PFSK-1 (cell line): ENCODE measurements at regions not wholly inside any gene's neighbourhood (a gene's known extent, or its start where the extent isn't known, plus 50 kb on each side); places are given as distances from the start of the nearest gene placed in this dataset.

Experiments
- FOXP2 ChIP-seq: optimal IDR thresholded peaks from 2 replicates; pipeline ENCODE3; 2011; ENCODE audit warnings: borderline replicate concordance, control low read depth, inconsistent platforms; ENCODE audit not compliant: insufficient read depth; ENCODE audit errors: extremely low read length, extremely low read depth
- POLR2AphosphoS5 ChIP-seq: IDR thresholded peaks from 2 replicates; pipeline ENCODE4 v1.6.1; 2012; ENCODE audit warnings: low read depth, mild to moderate bottlenecking, control low read depth, low read length, moderate library complexity
- SIN3A ChIP-seq: IDR thresholded peaks from 2 replicates; pipeline ENCODE4 v1.6.1; 2012; ENCODE audit warnings: mild to moderate bottlenecking, low read length, moderate library complexity, borderline replicate concordance; ENCODE audit not compliant: insufficient read depth
- TAF1 ChIP-seq: IDR thresholded peaks from 2 replicates; pipeline ENCODE4 v1.6.1; 2012; ENCODE audit warnings: low read length, control low read depth, borderline replicate concordance; ENCODE audit not compliant: insufficient read depth
- TF ChIP-seq, protein P1 (sequence below), 2 experiments: IDR thresholded peaks; 2 replicates each; pipeline versions ENCODE4 v1.6.1 to v1.8.0; 2011 to 2012; ENCODE audit warnings: low read depth in 2 of 2, low read length in 2 of 2, control low read depth in 1 of 2, inconsistent platforms in 1 of 2, mild to moderate bottlenecking in 1 of 2, moderate library complexity in 1 of 2; ENCODE audit not compliant: insufficient read depth in 1 of 2

DNA sequence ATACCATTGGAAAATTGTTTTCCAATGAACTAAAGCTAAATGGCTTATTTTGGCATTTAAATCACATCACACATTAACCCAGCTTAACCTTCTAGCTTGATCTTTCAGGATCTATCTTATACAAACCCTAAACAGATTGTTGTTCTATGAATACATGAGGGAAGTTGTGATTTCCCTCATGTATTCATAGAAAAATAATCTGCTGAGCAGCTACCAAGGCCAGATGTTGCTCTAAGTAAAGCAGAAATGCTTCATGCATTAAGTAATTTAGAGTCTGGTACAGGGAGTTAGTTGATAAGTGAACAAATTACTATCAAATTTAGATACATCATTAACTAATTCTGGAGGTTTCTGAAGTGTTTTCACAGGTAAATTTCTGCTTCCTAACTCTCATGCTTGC, 204.6 kb upstream of the ANO3 start:
- TF ChIP-seq, protein P1, sequence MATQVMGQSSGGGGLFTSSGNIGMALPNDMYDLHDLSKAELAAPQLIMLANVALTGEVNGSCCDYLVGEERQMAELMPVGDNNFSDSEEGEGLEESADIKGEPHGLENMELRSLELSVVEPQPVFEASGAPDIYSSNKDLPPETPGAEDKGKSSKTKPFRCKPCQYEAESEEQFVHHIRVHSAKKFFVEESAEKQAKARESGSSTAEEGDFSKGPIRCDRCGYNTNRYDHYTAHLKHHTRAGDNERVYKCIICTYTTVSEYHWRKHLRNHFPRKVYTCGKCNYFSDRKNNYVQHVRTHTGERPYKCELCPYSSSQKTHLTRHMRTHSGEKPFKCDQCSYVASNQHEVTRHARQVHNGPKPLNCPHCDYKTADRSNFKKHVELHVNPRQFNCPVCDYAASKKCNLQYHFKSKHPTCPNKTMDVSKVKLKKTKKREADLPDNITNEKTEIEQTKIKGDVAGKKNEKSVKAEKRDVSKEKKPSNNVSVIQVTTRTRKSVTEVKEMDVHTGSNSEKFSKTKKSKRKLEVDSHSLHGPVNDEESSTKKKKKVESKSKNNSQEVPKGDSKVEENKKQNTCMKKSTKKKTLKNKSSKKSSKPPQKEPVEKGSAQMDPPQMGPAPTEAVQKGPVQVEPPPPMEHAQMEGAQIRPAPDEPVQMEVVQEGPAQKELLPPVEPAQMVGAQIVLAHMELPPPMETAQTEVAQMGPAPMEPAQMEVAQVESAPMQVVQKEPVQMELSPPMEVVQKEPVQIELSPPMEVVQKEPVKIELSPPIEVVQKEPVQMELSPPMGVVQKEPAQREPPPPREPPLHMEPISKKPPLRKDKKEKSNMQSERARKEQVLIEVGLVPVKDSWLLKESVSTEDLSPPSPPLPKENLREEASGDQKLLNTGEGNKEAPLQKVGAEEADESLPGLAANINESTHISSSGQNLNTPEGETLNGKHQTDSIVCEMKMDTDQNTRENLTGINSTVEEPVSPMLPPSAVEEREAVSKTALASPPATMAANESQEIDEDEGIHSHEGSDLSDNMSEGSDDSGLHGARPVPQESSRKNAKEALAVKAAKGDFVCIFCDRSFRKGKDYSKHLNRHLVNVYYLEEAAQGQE (IDR thresholded peaks at IDR 0.05; ENCODE audit: insufficient read depth in 1 of 2, low read depth in 2 of 2, low read length in 2 of 2): no peak
- TF ChIP-seq SIN3A (no peak), POLR2AphosphoS5 (no peak), TAF1 (no peak), FOXP2 (no peak)
